ENCODE measurements at regions not wholly inside any gene's neighbourhood (a gene's known extent, or its start where the extent isn't known, plus 50 kb on each side); places are given as distances from the start of the nearest gene placed in this dataset.
"Not testable (repeated sequence)": the region's sequence is repeated elsewhere in the genome, so short reads cannot be mapped to it uniquely, and the experiment has no call there.

DNA sequence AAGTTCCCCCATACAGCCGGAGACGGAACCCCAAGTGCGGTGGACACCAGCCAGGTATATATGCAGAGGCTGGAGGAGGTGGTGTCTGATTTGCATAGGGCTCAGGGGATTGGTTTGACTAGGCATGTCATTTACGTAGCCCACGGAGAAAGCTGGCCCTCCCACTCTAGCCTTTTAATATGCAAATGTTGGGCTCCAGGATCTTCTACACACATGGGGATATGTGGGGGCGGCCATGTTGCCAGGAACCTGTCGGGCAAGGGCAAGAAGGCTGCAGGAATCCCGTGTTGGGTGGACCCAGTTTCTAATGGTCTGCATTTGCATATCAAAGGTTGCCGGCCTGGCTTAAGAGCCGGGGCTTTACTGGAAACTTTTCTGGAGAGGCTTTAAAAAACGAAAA lies 57.4 kb downstream of the FTHL17 start:
- DNase-seq; H4K20me1 ChIP-seq (ENCODE audit: insufficient read depth, low read length); H3K79me2 ChIP-seq (ENCODE audit: insufficient read depth, low read length); H3K9ac ChIP-seq (ENCODE audit: low read depth, low read length); H3K36me3 ChIP-seq (ENCODE audit: insufficient read depth, low read length); H3K4me1 ChIP-seq (ENCODE audit: insufficient read depth, low read length); H3K4me3 ChIP-seq (ENCODE audit: low read depth in 1 of 2, low read length in 2 of 2); H2AFZ ChIP-seq (ENCODE audit: low read depth, low read length); H3K27ac ChIP-seq (ENCODE audit: low read length); H3K27me3 ChIP-seq (ENCODE audit: insufficient read depth, low read length, poor library complexity); H3K4me2 ChIP-seq (ENCODE audit: insufficient read depth, low read length); ATAC-seq (ENCODE audit: insufficient read depth, low read depth); H3K9me3 ChIP-seq (ENCODE audit: insufficient read depth, low read length, severe bottlenecking): not testable (repeated sequence)

DNA sequence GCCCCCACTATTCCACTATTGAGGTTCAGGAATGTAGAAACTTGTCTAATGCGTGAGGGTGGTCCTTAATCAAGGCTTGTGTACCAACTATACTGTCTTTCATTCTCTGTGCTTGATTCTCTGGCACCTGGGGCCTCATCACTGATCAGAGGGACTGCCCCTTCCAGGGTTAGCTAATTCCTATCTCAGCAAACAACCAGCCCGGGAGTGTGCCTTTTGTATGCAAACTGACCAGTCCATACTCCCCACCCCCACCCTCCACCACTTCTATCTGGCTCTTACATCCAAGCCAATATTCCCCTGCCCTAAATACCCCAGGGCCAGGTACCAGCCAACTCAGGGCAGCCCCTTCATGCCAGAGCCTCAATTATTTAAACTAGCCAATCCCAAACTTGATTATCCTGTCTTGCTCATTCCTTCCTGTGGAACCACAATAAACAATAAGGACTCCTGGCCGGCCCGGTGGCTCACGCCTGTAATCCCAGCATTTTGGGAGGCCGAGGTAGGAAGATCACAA lies 59.3 kb downstream of the FTHL17 start:
- H3K36me3 ChIP-seq (ENCODE audit: insufficient read depth, low read length), result no peaks in the 10 kb centered on the region
- no peak overlapping the region for H3K9ac ChIP-seq (ENCODE audit: low read depth, low read length)
- H3K9me3 ChIP-seq (ENCODE audit: insufficient read depth, low read length, severe bottlenecking), result no peaks in the 10 kb centered on the region
- H3K27ac ChIP-seq (ENCODE audit: low read length), result no peak overlapping the region
- no peaks in the 10 kb centered on the region for H3K4me1 ChIP-seq (ENCODE audit: insufficient read depth, low read length)
- TF ChIP-seq EZH2 (IDR thresholded peaks at IDR 0.05; ENCODE audit: borderline replicate concordance, low read depth, low read length, severe bottlenecking) (no peak), CTCF (IDR thresholded peaks at IDR 0.05; ENCODE audit: borderline replicate concordance, extremely low read depth, low read length, poor library complexity, severe bottlenecking) (no peak)
- H3K4me3 ChIP-seq (ENCODE audit: low read depth in 1 of 2, low read length in 2 of 2), result no peak overlapping the region
- no peak overlapping the region for H3K4me2 ChIP-seq (ENCODE audit: insufficient read depth, low read length)
- H2AFZ ChIP-seq (ENCODE audit: low read depth, low read length), result no peak overlapping the region
- no peak for DNase-seq
- H4K20me1 ChIP-seq (ENCODE audit: insufficient read depth, low read length), result no peaks in the 10 kb centered on the region
- ATAC-seq (ENCODE audit: insufficient read depth, low read depth), result no peak
- no peaks in the 10 kb centered on the region for H3K27me3 ChIP-seq (ENCODE audit: insufficient read depth, low read length, poor library complexity)
- no peaks in the 10 kb centered on the region for H3K79me2 ChIP-seq (ENCODE audit: insufficient read depth, low read length)

DNA sequence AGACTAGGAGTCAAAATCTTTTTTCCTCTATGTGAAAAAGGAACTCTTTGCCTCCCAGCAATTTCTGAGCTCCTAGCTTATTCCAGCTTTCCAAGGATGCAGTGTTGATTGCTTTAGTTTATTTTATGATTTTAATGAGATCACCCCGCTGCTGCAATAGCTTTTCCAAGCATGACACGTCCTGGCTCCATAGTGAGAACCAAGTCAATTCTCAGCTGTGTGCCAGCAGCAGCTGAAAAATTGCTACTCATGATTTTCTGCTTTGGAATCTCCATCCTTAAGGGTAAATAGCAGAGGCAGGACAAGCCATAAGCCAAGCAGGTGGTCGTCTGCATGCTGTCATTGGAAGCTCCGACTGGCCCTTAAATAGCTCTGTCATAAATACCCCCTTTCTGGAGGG lies 64.5 kb downstream of the FTHL17 start:
- Histone ChIP-seq H3K36me3 (ENCODE audit: insufficient read depth, low read length) (no peaks in the 10 kb centered on the region), H3K9ac (ENCODE audit: low read depth, low read length) (no peak overlapping the region), H3K27ac (ENCODE audit: low read length) (no peak overlapping the region), H3K4me3 (ENCODE audit: low read depth in 1 of 2, low read length in 2 of 2) (no peak overlapping the region), H4K20me1 (ENCODE audit: insufficient read depth, low read length) (no peaks in the 10 kb centered on the region), H3K4me1 (ENCODE audit: insufficient read depth, low read length) (no peaks in the 10 kb centered on the region), H3K79me2 (ENCODE audit: insufficient read depth, low read length) (no peaks in the 10 kb centered on the region), H3K9me3 (ENCODE audit: insufficient read depth, low read length, severe bottlenecking) (no peaks in the 10 kb centered on the region), H2AFZ (ENCODE audit: low read depth, low read length) (no peak overlapping the region), H3K27me3 (ENCODE audit: insufficient read depth, low read length, poor library complexity) (no peaks in the 10 kb centered on the region), H3K4me2 (ENCODE audit: insufficient read depth, low read length) (no peak overlapping the region)
- TF ChIP-seq CTCF (IDR thresholded peaks at IDR 0.05; ENCODE audit: borderline replicate concordance, extremely low read depth, low read length, poor library complexity, severe bottlenecking) (no peak), EZH2 (IDR thresholded peaks at IDR 0.05; ENCODE audit: borderline replicate concordance, low read depth, low read length, severe bottlenecking) (no peak)
- ATAC-seq (ENCODE audit: insufficient read depth, low read depth) (no peak), DNase-seq (no peak)

DNA sequence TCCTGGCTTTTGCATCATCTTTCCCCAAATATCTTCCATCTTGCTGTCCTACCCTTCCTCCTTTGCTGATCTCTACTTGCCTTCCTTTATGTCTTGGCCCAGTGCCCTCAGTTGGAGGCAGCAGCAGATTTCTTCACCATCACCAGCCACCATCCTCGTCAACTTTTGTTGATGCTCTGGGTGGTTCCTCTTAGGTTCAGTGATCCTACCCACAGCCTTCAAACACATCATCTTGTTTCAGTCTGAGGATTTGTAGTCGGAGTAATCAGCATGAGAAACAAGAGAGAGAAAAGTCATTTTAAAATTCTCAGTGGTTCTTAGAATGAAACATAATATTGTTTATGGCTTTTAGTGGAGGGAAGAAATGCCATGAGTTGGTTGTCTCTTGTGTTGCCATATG lies 65.8 kb downstream of the FTHL17 start:
- H3K9me3 ChIP-seq (ENCODE audit: insufficient read depth, low read length, severe bottlenecking), result no peaks in the 10 kb centered on the region

More for the DNA sequence above, 65.8 kb downstream of the FTHL17 start:
- no peak overlapping the region for H3K9ac ChIP-seq (ENCODE audit: low read depth, low read length)
- H3K36me3 ChIP-seq (ENCODE audit: insufficient read depth, low read length), result no peaks in the 10 kb centered on the region
- H3K27me3 ChIP-seq (ENCODE audit: insufficient read depth, low read length, poor library complexity), result no peaks in the 10 kb centered on the region
- H2AFZ ChIP-seq (ENCODE audit: low read depth, low read length), result no peak overlapping the region
- H4K20me1 ChIP-seq (ENCODE audit: insufficient read depth, low read length), result no peaks in the 10 kb centered on the region
- ATAC-seq (ENCODE audit: insufficient read depth, low read depth), result no peak
- no peak for DNase-seq
- H3K27ac ChIP-seq (ENCODE audit: low read length), result no peak overlapping the region
- no peaks in the 10 kb centered on the region for H3K4me1 ChIP-seq (ENCODE audit: insufficient read depth, low read length)
- TF ChIP-seq CTCF (IDR thresholded peaks at IDR 0.05; ENCODE audit: borderline replicate concordance, extremely low read depth, low read length, poor library complexity, severe bottlenecking) (no peak), EZH2 (IDR thresholded peaks at IDR 0.05; ENCODE audit: borderline replicate concordance, low read depth, low read length, severe bottlenecking) (no peak)
- no peaks in the 10 kb centered on the region for H3K79me2 ChIP-seq (ENCODE audit: insufficient read depth, low read length)
- H3K4me3 ChIP-seq (ENCODE audit: low read depth in 1 of 2, low read length in 2 of 2), result no peak overlapping the region
- no peak overlapping the region for H3K4me2 ChIP-seq (ENCODE audit: insufficient read depth, low read length)

Measured in DND-41 (cell line).